ENCODE measurements at regions not wholly inside any gene's neighbourhood (a gene's known extent, or its start where the extent isn't known, plus 50 kb on each side); places are given as distances from the start of the nearest gene placed in this dataset.

- no peak overlapping the region for H3K4me3 ChIP-seq
- H2AFZ ChIP-seq (ENCODE audit: low read depth, low read length): no peak overlapping the region
- no peak for DNase-seq (ENCODE audit: extremely low read depth in 1 of 4, low spot score in 3 of 4)
- POLR2A ChIA-PET: interaction anchor here (0.7 to 0.8 kb wide), 2 partner anchors 694 to 739 kb away, joined by 3 to 4 read pairs; no protein-coding TSS in a partner anchor
- ATAC-seq: peak; percentile 69
- H4K20me1 ChIP-seq (replicated peaks; ENCODE audit: control insufficient read depth, insufficient read depth, low read length): no peaks in the 10 kb centered on the region
- no peaks in the 10 kb centered on the region for H3K27me3 ChIP-seq (ENCODE audit: control insufficient read depth in 2 of 2, insufficient read depth in 2 of 2, low read length in 2 of 2)
- no peaks in the 10 kb centered on the region for H3K4me1 ChIP-seq (replicated peaks in 1 of 2; ENCODE audit: control insufficient read depth in 2 of 2, insufficient read depth in 2 of 2, low read length in 2 of 2)
- CTCF ChIA-PET (ENCODE audit: low intra/inter-chr PET ratio): no interaction called here
- peak in 1 of 3 experiments; percentile 10; a peak in 1 of 6 replicates for TF ChIP-seq CTCF (IDR thresholded peaks at IDR 0.05 in 2 of 3, conservative IDR thresholded peaks at IDR 0.05 in 1 of 3; ENCODE audit: insufficient read depth in 2 of 3, low read depth in 1 of 3, low read length in 3 of 3)
- TF ChIP-seq ZNF740 (CRISPR knock-in tag; IDR thresholded peaks at IDR 0.05): no peak
- no peak for TF ChIP-seq ZNF740 (tag; IDR thresholded peaks at IDR 0.05)
- no peaks in the 10 kb centered on the region for H3K79me2 ChIP-seq (ENCODE audit: control insufficient read depth, insufficient read depth, low read length)
- in situ Hi-C loops (cut with MboI) (no loop called here), intact Hi-C loops (cut with micrococcal nuclease) (no loop called here)
- no peak overlapping the region for H3K9ac ChIP-seq (ENCODE audit: insufficient read depth in 1 of 2, low read depth in 2 of 2, low read length in 2 of 2)
- no peak for FAIRE-seq
- no peaks in the 10 kb centered on the region for H3K9me3 ChIP-seq (replicated peaks; ENCODE audit: control insufficient read depth, insufficient read depth, low read depth, low read length)
- H3K9me1 ChIP-seq (ENCODE audit: control insufficient read depth, insufficient read depth, low read length): no peaks in the 10 kb centered on the region
- no peaks in the 10 kb centered on the region for H3K36me3 ChIP-seq (ENCODE audit: control insufficient read depth, insufficient read depth, low read length)
- H3K27ac ChIP-seq (ENCODE audit: extremely low read depth, low read depth, low read length): no peak overlapping the region
- no TSS peak for BruUV-seq (replicated peaks)
- no peak overlapping the region for H3K4me2 ChIP-seq (ENCODE audit: insufficient read depth, low read length)
Observed at GRCh38 chr1:218996362-218996761, 177.3 kb upstream of the LYPLAL1 start.

GRCh38 chr1:219000005-219000404 is 173.7 kb upstream of the LYPLAL1 start:
- ChIA-PET POLR2A (no interaction called here), CTCF (ENCODE audit: low intra/inter-chr PET ratio) (no interaction called here)
- ATAC-seq (no peak), FAIRE-seq (no peak), DNase-seq (ENCODE audit: extremely low read depth in 1 of 4, low spot score in 3 of 4) (no peak)
- Histone ChIP-seq H4K20me1 (replicated peaks; ENCODE audit: control insufficient read depth, insufficient read depth, low read length) (no peaks in the 10 kb centered on the region), H3K27me3 (ENCODE audit: control insufficient read depth in 2 of 2, insufficient read depth in 2 of 2, low read length in 2 of 2) (no peaks in the 10 kb centered on the region), H2AFZ (ENCODE audit: low read depth, low read length) (no peak overlapping the region), H3K4me2 (ENCODE audit: insufficient read depth, low read length) (no peak overlapping the region), H3K9ac (ENCODE audit: insufficient read depth in 1 of 2, low read depth in 2 of 2, low read length in 2 of 2) (no peak overlapping the region), H3K27ac (ENCODE audit: extremely low read depth, low read depth, low read length) (no peak overlapping the region), H3K4me1 (replicated peaks in 1 of 2; ENCODE audit: control insufficient read depth in 2 of 2, insufficient read depth in 2 of 2, low read length in 2 of 2) (no peaks in the 10 kb centered on the region), H3K36me3 (ENCODE audit: control insufficient read depth, insufficient read depth, low read length) (no peaks in the 10 kb centered on the region), H3K4me3 (no peak overlapping the region), H3K79me2 (ENCODE audit: control insufficient read depth, insufficient read depth, low read length) (no peaks in the 10 kb centered on the region), H3K9me1 (ENCODE audit: control insufficient read depth, insufficient read depth, low read length) (no peaks in the 10 kb centered on the region), H3K9me3 (replicated peaks; ENCODE audit: control insufficient read depth, insufficient read depth, low read depth, low read length) (no peaks in the 10 kb centered on the region)
- no TSS peak for BruUV-seq (replicated peaks)
- WGBS (ENCODE audit: insufficient coverage, low coverage, missing lambda C conversion rate): 0% methylated on average over 1 of the region's 1 CpG
- intact Hi-C loops (cut with micrococcal nuclease): no loop called here
- in situ Hi-C loops (cut with MboI): no loop called here
- TF ChIP-seq SPI1 (IDR thresholded peaks at IDR 0.05; ENCODE audit: borderline replicate concordance, low read depth, low read length) (no peak), MAFK (IDR thresholded peaks at IDR 0.05; ENCODE audit: low read length) (peak; percentile 41; the same call in 1 of the 2 replicates), C11orf30 (IDR thresholded peaks at IDR 0.05; ENCODE audit: low read depth) (peak; percentile 59), ZNF668 (CRISPR knock-in tag; IDR thresholded peaks at IDR 0.05) (no peak), BCOR (IDR thresholded peaks at IDR 0.05) (no peak), CGGBP1 (CRISPR knock-in tag; IDR thresholded peaks at IDR 0.05) (no peak), STAT6 (CRISPR knock-in tag; IDR thresholded peaks at IDR 0.05) (no peak), RNF2 (IDR thresholded peaks at IDR 0.05) (no peak), MAFF (IDR thresholded peaks at IDR 0.05; ENCODE audit: low read length) (peak; percentile 50), MAFG (tag; conservative IDR thresholded peaks at IDR 0.05) (0 out of 2 replicates have a peak, but pooled peaks have one; percentile 45)
